GM12878 (cell line): ENCODE measurements at regions not wholly inside any gene's neighbourhood (a gene's known extent, or its start where the extent isn't known, plus 50 kb on each side); places are given as distances from the start of the nearest gene placed in this dataset.

Experiments
- ATAC-seq: fragments of 200-7000 bp; cut with Tn5 transposase; 3 replicates; pipeline ENCODE4 v1.9.1; 2020; ENCODE audit warnings: mild to moderate bottlenecking, moderate library complexity
- BruUV-seq: library from RNA; stranded (reverse); fragments of 400-500 nt; replicated peaks from 2 replicates; lab custom pipeline; 2021; lab: Mats Ljungman, UMichigan
- CTCF ChIA-PET: fragments of 300-600 bp; sonication (Branson Sonifier 250); formaldehyde crosslinking; extraction: SDS; loops from one replicate; lab custom pipeline; 2021; ENCODE audit warnings: inconsistent platforms; lab: Yijun Ruan, JAX
- POLR2A ChIA-PET: fragments of 350-600 bp; formaldehyde crosslinking; extraction: SDS; loops from one replicate; lab custom pipeline; 2021; ENCODE audit warnings: inconsistent platforms; lab: Charles Lee
- RAD21 ChIA-PET: fragments of 300-600 bp; sonication (Branson Sonifier 250); formaldehyde crosslinking; loops from one replicate; lab custom pipeline; 2023; ENCODE audit warnings: antibody characterized with exemption; ENCODE audit not compliant: unreplicated experiment; lab: Charles Lee
- SMC1A ChIA-PET: fragments of 300-600 bp; sonication (Branson Sonifier 250); formaldehyde crosslinking; loops from one replicate; lab custom pipeline; 2023; ENCODE audit not compliant: unreplicated experiment, uncharacterized antibody; lab: Charles Lee
- DNase-seq: peaks from one replicate; pipeline ENCODE4 v3.0.0-alpha.2; 2011; ENCODE audit warnings: low read depth, low spot score
- FAIRE-seq: peaks from 3 replicates; lab custom pipeline; 2011; peaks lifted over from hg19 to GRCh38; lab: Jason Lieb, UNC
- H2AFZ ChIP-seq: 2 replicates; pipeline ENCODE4 v1.6.0; 2011; ENCODE audit warnings: low read depth, low read length, control low read depth; ENCODE audit not compliant: control insufficient read depth
- H3K27ac ChIP-seq: 2 replicates; pipeline ENCODE4 v1.5.1; 2011; ENCODE audit warnings: control low read depth; ENCODE audit not compliant: control insufficient read depth, insufficient read depth
- H3K27me3 ChIP-seq, 2 experiments: replicated peaks in 1 of 2; 2 replicates each; pipeline versions ENCODE4 v1.6.0 to v1.6.1; 2011; ENCODE audit warnings: low read length in 1 of 2; ENCODE audit not compliant: control insufficient read depth in 2 of 2, insufficient read depth in 2 of 2
- H3K36me3 ChIP-seq, 2 experiments: 2 replicates each; pipeline ENCODE4 v1.5.1; 2011; ENCODE audit warnings: low read length in 1 of 2; ENCODE audit not compliant: control insufficient read depth in 2 of 2, insufficient read depth in 2 of 2
- H3K4me1 ChIP-seq: 2 replicates; pipeline ENCODE4 v1.6.1; 2011; ENCODE audit warnings: mild to moderate bottlenecking, low read length, moderate library complexity, mixed read lengths; ENCODE audit not compliant: control insufficient read depth, insufficient read depth
- H3K4me2 ChIP-seq: 2 replicates; pipeline ENCODE4 v1.6.0; 2011; ENCODE audit warnings: control low read depth; ENCODE audit not compliant: control insufficient read depth, insufficient read depth
- H3K4me3 ChIP-seq: fragments of 200-600 bp; sonication (generic); 2 replicates; pipeline ENCODE4 v1.5.1; 2016
- H3K79me2 ChIP-seq: 2 replicates; pipeline ENCODE4 v1.6.0; 2011; ENCODE audit warnings: low read length; ENCODE audit not compliant: control insufficient read depth, insufficient read depth
- H3K9ac ChIP-seq: 2 replicates; pipeline ENCODE4 v1.8.0; 2011; ENCODE audit warnings: low read length, control low read depth, mixed read lengths; ENCODE audit not compliant: control insufficient read depth, insufficient read depth
- H3K9me3 ChIP-seq: replicated peaks from 3 replicates; pipeline ENCODE4 v1.5.1; 2011; ENCODE audit warnings: mild to moderate bottlenecking, low read length; ENCODE audit not compliant: control insufficient read depth, insufficient read depth
- H4K20me1 ChIP-seq: 2 replicates; pipeline ENCODE4 v1.6.0; 2011; ENCODE audit not compliant: control insufficient read depth, insufficient read depth
- BCL11A ChIP-seq: IDR thresholded peaks from 2 replicates; pipeline ENCODE4 v1.6.1; 2011; ENCODE audit warnings: low read depth, low read length
- CBFB ChIP-seq: IDR thresholded peaks from 2 replicates; pipeline ENCODE4 v1.6.1; 2016; ENCODE audit warnings: antibody characterized with exemption, low read depth
- CBX5 ChIP-seq: sonication (generic); IDR thresholded peaks from 2 replicates; pipeline ENCODE4 v1.6.1; 2016; ENCODE audit warnings: low read depth, moderate library complexity, mild to moderate bottlenecking, inconsistent platforms
- EGR1 ChIP-seq, 2 experiments: IDR thresholded peaks; 1 replicate in 1 of 2; 2 replicates in 1 of 2; pipeline ENCODE4 v1.6.1; 2011 to 2012; ENCODE audit warnings: low read depth in 2 of 2, low read length in 2 of 2, borderline replicate concordance in 1 of 2, mild to moderate bottlenecking in 1 of 2, moderate library complexity in 1 of 2
- NFYA ChIP-seq: IDR thresholded peaks from 2 replicates; pipeline ENCODE4 v1.6.1; 2011; ENCODE audit warnings: low read depth, mild to moderate bottlenecking, low read length, improper control_type of control experiment, borderline replicate concordance
- RBBP5 ChIP-seq: fragments of 200-600 bp; sonication (generic); conservative IDR thresholded peaks from 2 replicates; pipeline ENCODE4 v1.6.1; 2016
- TAF1 ChIP-seq: IDR thresholded peaks from 2 replicates; pipeline ENCODE4 v1.6.1; 2011; ENCODE audit warnings: mild to moderate bottlenecking, low read depth, low read length, borderline replicate concordance
- ZSCAN29 ChIP-seq: fragments of 450-650 bp; IDR thresholded peaks from 2 replicates; pipeline ENCODE4 v1.6.1; 2017; ENCODE audit warnings: mild to moderate bottlenecking, moderate library complexity
- WGBS: methylation state at CpG from one replicate; pipeline ENCODE4 v1.1.6; 2016; ENCODE audit warnings: low lambda C conversion rate; ENCODE audit not compliant: insufficient replicate concordance, insufficient coverage; ENCODE audit errors: missing lambda C conversion rate; 5-methylcytosine and 5-hydroxymethylcytosine counted together
- in situ Hi-C: fragments of 300-500 bp; cut with MboI; formaldehyde crosslinking; loops from 9 replicates; pipeline ENCODE4 v1.14.3; 2018; ENCODE audit warnings: mixed read lengths
- intact Hi-C: fragments of 100-400 bp; cut with micrococcal nuclease; formaldehyde crosslinking; loops from one replicate; pipeline ENCODE4 v1.14.2; 2022; ENCODE audit not compliant: unreplicated experiment
- TF ChIP-seq, protein P1 (sequence below): fragments of 450-650 bp; IDR thresholded peaks from 2 replicates; pipeline ENCODE4 v1.6.1; 2017; ENCODE audit warnings: mild to moderate bottlenecking, moderate library complexity
- TF ChIP-seq, protein P2 (sequence below): fragments of 450-650 bp; IDR thresholded peaks from 2 replicates; pipeline ENCODE4 v1.6.1; 2017; ENCODE audit warnings: borderline replicate concordance
- TF ChIP-seq, protein P3 (sequence below): fragments of 450-650 bp; formaldehyde crosslinking; IDR thresholded peaks from 2 replicates; pipeline ENCODE4 v1.4.0; 2022; ENCODE audit warnings: mild to moderate bottlenecking, moderate library complexity
- TF ChIP-seq, protein P4 (sequence below): fragments of 450-650 bp; IDR thresholded peaks from 2 replicates; pipeline ENCODE4 v1.6.1; 2018; ENCODE audit warnings: mild to moderate bottlenecking, low read depth, moderate library complexity; ENCODE audit not compliant: partially characterized antibody

DNA sequence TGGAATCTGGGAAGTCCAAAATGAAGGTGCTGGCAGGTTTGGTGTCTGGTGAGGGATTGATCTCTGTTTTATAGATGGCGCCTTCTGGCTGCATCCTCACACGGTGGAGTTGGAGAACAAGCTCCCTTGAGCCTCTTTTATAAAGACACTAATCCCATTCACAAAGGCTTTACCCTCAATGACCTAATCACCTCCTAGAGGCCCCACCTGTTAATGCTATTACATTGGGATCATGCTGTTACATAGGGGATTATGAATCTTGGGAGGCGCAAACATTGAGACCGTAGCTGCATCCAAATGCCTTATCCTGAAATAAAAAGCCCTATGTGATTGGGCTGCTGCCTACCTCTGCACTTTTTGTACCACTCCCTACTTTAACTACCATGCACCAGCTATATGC, 197.1 kb upstream of the HMHB1 start:
- intact Hi-C loops (no loop called here), in situ Hi-C loops (no loop called here)
- BruUV-seq, result no TSS peak
- peaks cover 3% of the 10 kb centered on the region; the same call in 1 of the 2 replicates for H3K4me1 ChIP-seq
- no peaks in the 10 kb centered on the region for H3K27me3 ChIP-seq
- H3K27ac ChIP-seq, result no peak overlapping the region
- DNase-seq, result no peak
- CTCF ChIA-PET, result interaction anchor here (0.6 to 0.9 kb wide), 3 partner anchors 23 to 652 kb away, joined by 3 read pairs; no protein-coding TSS in a partner anchor
- no peak for ATAC-seq
- no peak overlapping the region for H3K4me2 ChIP-seq
- H3K4me3 ChIP-seq, result no peak overlapping the region
- no peak overlapping the region for H3K9ac ChIP-seq
- H2AFZ ChIP-seq, result no peak overlapping the region
- H3K36me3 ChIP-seq, result no peaks in the 10 kb centered on the region
- RAD21 ChIA-PET, result no interaction called here
- H4K20me1 ChIP-seq, result no peaks in the 10 kb centered on the region
- no peaks in the 10 kb centered on the region for H3K79me2 ChIP-seq
- SMC1A ChIA-PET, result interaction anchor here (0.8 to 2.1 kb wide), 6 partner anchors 9 to 62 kb away, joined by 3 to 6 read pairs (median 4); no protein-coding TSS in a partner anchor
- H3K9me3 ChIP-seq, result no peaks in the 10 kb centered on the region; the same call in 2 of the 3 replicates
- WGBS, result 89% methylated on average over 4 of the region's 4 CpGs
- POLR2A ChIA-PET, result interaction anchor here (0.7 kb wide), 1 partner anchor 15 kb away, joined by 3 read pairs; no protein-coding TSS in a partner anchor
- no peak for FAIRE-seq
- TF ChIP-seq TAF1, result no peak
- TF ChIP-seq, protein P1, sequence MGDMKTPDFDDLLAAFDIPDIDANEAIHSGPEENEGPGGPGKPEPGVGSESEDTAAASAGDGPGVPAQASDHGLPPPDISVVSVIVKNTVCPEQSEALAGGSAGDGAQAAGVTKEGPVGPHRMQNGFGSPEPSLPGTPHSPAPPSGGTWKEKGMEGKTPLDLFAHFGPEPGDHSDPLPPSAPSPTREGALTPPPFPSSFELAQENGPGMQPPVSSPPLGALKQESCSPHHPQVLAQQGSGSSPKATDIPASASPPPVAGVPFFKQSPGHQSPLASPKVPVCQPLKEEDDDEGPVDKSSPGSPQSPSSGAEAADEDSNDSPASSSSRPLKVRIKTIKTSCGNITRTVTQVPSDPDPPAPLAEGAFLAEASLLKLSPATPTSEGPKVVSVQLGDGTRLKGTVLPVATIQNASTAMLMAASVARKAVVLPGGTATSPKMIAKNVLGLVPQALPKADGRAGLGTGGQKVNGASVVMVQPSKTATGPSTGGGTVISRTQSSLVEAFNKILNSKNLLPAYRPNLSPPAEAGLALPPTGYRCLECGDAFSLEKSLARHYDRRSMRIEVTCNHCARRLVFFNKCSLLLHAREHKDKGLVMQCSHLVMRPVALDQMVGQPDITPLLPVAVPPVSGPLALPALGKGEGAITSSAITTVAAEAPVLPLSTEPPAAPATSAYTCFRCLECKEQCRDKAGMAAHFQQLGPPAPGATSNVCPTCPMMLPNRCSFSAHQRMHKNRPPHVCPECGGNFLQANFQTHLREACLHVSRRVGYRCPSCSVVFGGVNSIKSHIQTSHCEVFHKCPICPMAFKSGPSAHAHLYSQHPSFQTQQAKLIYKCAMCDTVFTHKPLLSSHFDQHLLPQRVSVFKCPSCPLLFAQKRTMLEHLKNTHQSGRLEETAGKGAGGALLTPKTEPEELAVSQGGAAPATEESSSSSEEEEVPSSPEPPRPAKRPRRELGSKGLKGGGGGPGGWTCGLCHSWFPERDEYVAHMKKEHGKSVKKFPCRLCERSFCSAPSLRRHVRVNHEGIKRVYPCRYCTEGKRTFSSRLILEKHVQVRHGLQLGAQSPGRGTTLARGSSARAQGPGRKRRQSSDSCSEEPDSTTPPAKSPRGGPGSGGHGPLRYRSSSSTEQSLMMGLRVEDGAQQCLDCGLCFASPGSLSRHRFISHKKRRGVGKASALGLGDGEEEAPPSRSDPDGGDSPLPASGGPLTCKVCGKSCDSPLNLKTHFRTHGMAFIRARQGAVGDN, result no peak
- TF ChIP-seq, protein P2, sequence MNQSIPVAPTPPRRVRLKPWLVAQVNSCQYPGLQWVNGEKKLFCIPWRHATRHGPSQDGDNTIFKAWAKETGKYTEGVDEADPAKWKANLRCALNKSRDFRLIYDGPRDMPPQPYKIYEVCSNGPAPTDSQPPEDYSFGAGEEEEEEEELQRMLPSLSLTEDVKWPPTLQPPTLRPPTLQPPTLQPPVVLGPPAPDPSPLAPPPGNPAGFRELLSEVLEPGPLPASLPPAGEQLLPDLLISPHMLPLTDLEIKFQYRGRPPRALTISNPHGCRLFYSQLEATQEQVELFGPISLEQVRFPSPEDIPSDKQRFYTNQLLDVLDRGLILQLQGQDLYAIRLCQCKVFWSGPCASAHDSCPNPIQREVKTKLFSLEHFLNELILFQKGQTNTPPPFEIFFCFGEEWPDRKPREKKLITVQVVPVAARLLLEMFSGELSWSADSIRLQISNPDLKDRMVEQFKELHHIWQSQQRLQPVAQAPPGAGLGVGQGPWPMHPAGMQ, result no peak
- TF ChIP-seq, protein P3, sequence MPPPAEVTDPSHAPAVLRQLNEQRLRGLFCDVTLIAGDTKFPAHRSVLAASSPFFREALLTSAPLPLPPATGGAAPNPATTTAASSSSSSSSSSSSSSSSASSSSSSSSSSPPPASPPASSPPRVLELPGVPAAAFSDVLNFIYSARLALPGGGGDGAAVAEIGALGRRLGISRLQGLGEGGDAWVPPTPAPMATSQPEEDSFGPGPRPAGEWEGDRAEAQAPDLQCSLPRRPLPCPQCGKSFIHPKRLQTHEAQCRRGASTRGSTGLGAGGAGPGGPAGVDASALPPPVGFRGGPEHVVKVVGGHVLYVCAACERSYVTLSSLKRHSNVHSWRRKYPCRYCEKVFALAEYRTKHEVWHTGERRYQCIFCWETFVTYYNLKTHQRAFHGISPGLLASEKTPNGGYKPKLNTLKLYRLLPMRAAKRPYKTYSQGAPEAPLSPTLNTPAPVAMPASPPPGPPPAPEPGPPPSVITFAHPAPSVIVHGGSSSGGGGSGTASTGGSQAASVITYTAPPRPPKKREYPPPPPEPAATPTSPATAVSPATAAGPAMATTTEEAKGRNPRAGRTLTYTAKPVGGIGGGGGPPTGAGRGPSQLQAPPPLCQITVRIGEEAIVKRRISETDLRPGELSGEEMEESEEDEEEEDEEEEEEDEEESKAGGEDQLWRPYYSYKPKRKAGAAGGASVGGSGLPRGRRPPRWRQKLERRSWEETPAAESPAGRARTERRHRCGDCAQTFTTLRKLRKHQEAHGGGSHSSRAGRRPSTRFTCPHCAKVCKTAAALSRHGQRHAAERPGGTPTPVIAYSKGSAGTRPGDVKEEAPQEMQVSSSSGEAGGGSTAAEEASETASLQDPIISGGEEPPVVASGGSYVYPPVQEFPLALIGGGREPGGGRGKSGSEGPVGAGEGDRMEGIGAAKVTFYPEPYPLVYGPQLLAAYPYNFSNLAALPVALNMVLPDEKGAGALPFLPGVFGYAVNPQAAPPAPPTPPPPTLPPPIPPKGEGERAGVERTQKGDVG (CRISPR knock-in tag), result no peak
- TF ChIP-seq ZSCAN29, result no peak
- TF ChIP-seq NFYA, result no peak
- TF ChIP-seq CBX5, result no peak
- no peak for TF ChIP-seq RBBP5
- TF ChIP-seq CBFB, result no peak
- TF ChIP-seq EGR1 (IDR thresholded peaks at IDR 0.05; ENCODE audit: borderline replicate concordance in 1 of 2, low read depth in 2 of 2, low read length in 2 of 2), result no peak
- TF ChIP-seq, protein P4, sequence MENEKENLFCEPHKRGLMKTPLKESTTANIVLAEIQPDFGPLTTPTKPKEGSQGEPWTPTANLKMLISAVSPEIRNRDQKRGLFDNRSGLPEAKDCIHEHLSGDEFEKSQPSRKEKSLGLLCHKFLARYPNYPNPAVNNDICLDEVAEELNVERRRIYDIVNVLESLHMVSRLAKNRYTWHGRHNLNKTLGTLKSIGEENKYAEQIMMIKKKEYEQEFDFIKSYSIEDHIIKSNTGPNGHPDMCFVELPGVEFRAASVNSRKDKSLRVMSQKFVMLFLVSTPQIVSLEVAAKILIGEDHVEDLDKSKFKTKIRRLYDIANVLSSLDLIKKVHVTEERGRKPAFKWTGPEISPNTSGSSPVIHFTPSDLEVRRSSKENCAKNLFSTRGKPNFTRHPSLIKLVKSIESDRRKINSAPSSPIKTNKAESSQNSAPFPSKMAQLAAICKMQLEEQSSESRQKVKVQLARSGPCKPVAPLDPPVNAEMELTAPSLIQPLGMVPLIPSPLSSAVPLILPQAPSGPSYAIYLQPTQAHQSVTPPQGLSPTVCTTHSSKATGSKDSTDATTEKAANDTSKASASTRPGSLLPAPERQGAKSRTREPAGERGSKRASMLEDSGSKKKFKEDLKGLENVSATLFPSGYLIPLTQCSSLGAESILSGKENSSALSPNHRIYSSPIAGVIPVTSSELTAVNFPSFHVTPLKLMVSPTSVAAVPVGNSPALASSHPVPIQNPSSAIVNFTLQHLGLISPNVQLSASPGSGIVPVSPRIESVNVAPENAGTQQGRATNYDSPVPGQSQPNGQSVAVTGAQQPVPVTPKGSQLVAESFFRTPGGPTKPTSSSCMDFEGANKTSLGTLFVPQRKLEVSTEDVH, result no peak
- TF ChIP-seq BCL11A, result no peak
